Uterus (tissue), 2 donors: ENCODE measurements at regions not wholly inside any gene's neighbourhood (a gene's known extent, or its start where the extent isn't known, plus 50 kb on each side); places are given as distances from the start of the nearest gene placed in this dataset.

ENCODE experiments used
- CTCF ChIP-seq, 4 experiments: fragments of 200-600 bp in 2 of 4; fragments of 450-650 bp in 2 of 4; sonication (generic) in 2 of 4; IDR thresholded peaks; one replicate each; pipeline ENCODE4 v1.5.1; 2016 to 2019; ENCODE audit warnings: antibody characterized with exemption in 4 of 4, mild to moderate bottlenecking in 2 of 4, moderate library complexity in 1 of 4
- POLR2A ChIP-seq, 2 donors: fragments of 450-650 bp; IDR thresholded peaks; one replicate each; pipeline ENCODE4 v1.6.1; 2016; ENCODE audit warnings: antibody characterized with exemption in 2 of 2, mild to moderate bottlenecking in 1 of 2, moderate library complexity in 1 of 2

- no peak for TF ChIP-seq CTCF (IDR thresholded peaks at IDR 0.05)
- no peak for TF ChIP-seq POLR2A (IDR thresholded peaks at IDR 0.05)
These were observed 60.8 kb upstream of the FAM3C start for GRCh38 chr7:121456785-121457359.
